H7 (cell line): ENCODE measurements at regions not wholly inside any gene's neighbourhood (a gene's known extent, or its start where the extent isn't known, plus 50 kb on each side); places are given as distances from the start of the nearest gene placed in this dataset.
"Not testable (repeated sequence)": the region's sequence is repeated elsewhere in the genome, so short reads cannot be mapped to it uniquely, and the experiment has no call there.

Experiments
- DNase-seq: peaks from one replicate; pipeline ENCODE4 v3.0.0; 2012
- H3K27me3 ChIP-seq: 2 replicates; pipeline ENCODE4 v1.6.0; 2011; ENCODE audit warnings: mild to moderate bottlenecking, low read length; ENCODE audit not compliant: control insufficient read depth, insufficient read depth
- H3K36me3 ChIP-seq: replicated peaks from 2 replicates; pipeline ENCODE4 v1.5.1; 2011; ENCODE audit warnings: low read length; ENCODE audit not compliant: control insufficient read depth, insufficient read depth
- H3K4me3 ChIP-seq: 2 replicates; pipeline ENCODE4 v1.5.1; 2011; ENCODE audit warnings: low read depth, mild to moderate bottlenecking, control low read depth, low read length, moderate library complexity; ENCODE audit not compliant: insufficient read depth

- not testable (repeated sequence) for H3K4me3 ChIP-seq, H3K27me3 ChIP-seq, H3K36me3 ChIP-seq, DNase-seq
Observed at GRCh38 chr3:153506686-153507085, 344.7 kb downstream of the RAP2B start.

DNA sequence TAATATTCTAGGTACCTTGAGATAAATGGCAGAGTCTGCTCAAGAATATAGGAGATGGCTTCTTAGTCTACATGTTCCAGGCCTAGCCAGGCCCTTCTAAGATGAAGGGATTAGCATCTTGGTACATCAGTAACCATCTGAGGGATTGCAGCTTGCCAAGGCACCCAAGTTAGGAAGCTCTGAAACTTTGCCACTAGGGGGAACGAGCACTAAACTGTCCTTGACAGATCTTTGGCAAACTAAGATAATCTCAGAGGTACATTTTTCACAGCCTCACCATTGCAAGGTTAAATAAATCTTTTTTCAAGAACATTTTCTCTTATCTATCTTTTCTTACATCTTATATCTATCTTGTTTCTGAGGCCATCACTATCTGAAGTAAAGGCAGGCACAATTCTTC lies 351.2 kb downstream of the RAP2B start:
- Histone ChIP-seq H3K36me3 (no peaks in the 10 kb centered on the region), H3K4me3 (no peak overlapping the region), H3K27me3 (no peaks in the 10 kb centered on the region)
- DNase-seq = peak; percentile 30

DNA sequence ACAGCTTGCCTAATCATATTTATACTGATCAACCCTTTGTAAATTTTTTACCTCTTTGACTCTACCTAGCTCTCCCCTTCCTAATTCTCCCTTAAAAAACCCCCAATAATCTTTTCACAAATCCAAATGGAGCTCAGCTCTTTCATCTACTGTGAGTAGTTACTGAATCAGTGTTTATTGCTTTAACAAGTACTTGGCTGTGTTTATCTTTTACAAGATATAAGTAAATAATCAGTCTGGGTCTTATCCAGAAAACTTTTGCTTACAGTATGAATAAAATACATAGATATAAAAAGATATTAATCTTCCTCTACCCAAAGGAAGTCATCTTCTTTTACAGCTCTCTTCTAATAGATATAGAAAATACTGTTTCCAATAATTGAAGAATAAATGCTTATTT lies 366.4 kb downstream of the RAP2B start:
- Histone ChIP-seq H3K4me3 (no peak overlapping the region), H3K27me3 (no peaks in the 10 kb centered on the region), H3K36me3 (no peaks in the 10 kb centered on the region)
- no peak for DNase-seq

DNA sequence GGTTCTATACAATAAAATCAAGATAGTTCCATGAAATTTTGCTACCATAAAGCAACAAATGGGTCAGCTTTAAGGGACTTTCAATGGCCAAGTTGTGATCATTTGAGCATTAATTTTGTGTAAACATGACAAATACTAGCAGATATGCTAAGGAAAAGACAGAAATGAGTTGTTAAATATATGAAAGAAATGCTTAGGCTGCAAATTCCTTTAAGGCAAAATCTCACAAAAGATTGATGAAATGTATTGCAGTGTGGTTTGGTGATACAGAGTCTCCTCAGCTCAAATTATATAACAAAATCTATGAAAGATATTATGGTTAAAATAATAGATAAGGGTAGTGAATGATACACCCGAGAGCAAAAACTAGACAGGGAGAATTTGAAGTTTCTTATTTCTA lies 377.2 kb downstream of the RAP2B start:
- DNase-seq = no peak
- Histone ChIP-seq H3K27me3 (no peaks in the 10 kb centered on the region), H3K4me3 (no peak overlapping the region), H3K36me3 (no peaks in the 10 kb centered on the region)

GRCh38 chr3:153545471-153545870 lies 383.4 kb downstream of the RAP2B start:
- H3K4me3 ChIP-seq = no peak overlapping the region

DNA sequence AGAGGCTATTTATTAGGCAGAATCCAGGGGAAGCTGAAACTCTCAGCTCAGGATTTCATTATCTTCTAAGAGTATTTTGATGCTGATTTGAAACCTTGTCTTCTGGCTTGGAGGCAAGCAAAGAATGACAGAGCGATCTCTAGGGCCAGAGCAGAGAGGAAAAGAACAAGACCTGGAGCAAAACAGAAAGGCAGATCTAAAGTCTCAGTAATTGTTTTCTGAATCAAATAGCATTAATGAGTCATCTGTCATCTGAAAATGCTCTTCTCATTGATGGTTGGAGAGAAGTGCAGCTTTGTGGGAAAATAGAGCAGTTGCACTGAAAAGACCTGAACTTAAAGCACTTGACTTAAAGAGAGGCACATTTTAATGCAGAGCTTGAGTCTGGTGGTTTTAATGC lies 385.9 kb downstream of the RAP2B start:
- no peak for DNase-seq
- Histone ChIP-seq H3K4me3 (no peak overlapping the region), H3K27me3 (no peaks in the 10 kb centered on the region), H3K36me3 (no peaks in the 10 kb centered on the region)

More at GRCh38 chr3:153545471-153545870, 383.4 kb downstream of the RAP2B start:
- no peak for DNase-seq
- no peaks in the 10 kb centered on the region for H3K27me3 ChIP-seq
- no peaks in the 10 kb centered on the region for H3K36me3 ChIP-seq

DNA sequence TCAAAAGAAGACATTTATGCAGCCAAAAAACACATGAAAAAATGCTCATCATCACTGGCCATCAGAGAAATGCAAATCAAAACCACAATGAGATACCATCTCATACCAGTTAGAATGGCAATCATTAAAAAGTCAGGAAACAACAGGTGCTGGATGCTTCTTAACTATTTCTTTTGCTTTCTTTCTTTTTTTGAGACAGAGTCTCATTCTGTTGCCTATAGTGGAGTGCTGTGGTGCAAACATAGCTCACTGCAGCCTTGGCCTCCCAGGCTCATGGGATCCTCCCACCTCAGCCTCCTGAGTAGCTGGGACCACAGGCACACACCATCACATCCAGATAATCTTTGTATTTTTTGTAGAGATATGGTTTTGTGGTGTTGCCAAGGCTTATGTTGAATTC lies 387.7 kb downstream of the RAP2B start:
- not testable (repeated sequence) for H3K36me3 ChIP-seq, DNase-seq, H3K27me3 ChIP-seq, H3K4me3 ChIP-seq

GRCh38 chr3:153551536-153552285 lies 389.7 kb downstream of the RAP2B start:
- Histone ChIP-seq H3K36me3 (no peaks in the 10 kb centered on the region), H3K27me3 (no peaks in the 10 kb centered on the region), H3K4me3 (no peak overlapping the region)
- no peak for DNase-seq

DNA sequence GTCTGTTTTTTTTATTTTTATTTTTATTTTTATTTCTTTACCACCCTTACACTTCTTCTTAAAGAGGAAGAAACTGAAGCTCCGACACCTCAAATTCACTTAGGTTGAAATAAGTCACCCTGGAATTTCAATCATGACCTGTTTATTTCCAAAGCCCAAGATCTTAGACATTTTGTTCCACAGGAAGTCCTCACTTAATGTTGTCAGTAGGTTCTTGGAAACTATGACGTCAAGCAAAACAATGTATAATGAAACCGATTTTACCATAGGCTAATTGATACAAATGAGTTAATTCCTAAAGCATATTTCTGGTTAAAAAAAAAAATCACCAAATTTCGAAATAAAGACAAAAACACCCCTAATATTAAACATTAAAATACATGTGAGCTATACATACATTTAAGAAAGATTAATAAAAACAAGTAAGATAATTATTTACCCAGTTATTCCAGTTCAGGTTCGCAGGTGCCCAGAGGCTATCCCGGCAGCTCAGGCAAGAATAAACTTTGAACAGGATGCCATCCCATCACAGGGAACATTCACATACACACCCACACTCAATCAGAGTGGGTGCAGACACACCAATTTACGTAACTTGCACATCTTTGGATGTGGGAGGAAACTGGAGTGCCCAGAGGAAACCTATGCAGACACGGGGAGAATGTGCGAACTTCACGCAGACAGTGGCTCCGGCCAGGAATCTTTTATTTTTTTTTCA lies 391.0 kb downstream of the RAP2B start:
- Histone ChIP-seq H3K36me3 (no peaks in the 10 kb centered on the region), H3K4me3 (no peak overlapping the region), H3K27me3 (no peaks in the 10 kb centered on the region)
- no peak for DNase-seq

DNA sequence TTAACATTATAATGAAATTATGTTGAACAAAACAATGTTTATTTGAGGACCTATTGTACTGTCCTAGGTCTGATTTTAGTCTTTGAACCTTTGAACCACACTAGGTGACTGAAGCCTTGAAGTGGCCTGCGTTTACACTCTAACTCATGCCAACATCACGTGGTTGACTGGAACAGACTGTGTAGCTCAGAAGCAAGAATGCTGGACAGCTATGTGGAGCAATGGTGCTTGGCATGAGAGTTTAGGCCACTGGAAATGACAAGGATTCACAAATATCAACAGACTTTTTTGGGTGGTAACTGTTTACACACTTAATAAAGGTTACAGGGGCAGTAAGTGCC lies 391.5 kb downstream of the RAP2B start:
- no peaks in the 10 kb centered on the region for H3K36me3 ChIP-seq
- no peak overlapping the region for H3K4me3 ChIP-seq
- no peaks in the 10 kb centered on the region for H3K27me3 ChIP-seq
- no peak for DNase-seq

DNA sequence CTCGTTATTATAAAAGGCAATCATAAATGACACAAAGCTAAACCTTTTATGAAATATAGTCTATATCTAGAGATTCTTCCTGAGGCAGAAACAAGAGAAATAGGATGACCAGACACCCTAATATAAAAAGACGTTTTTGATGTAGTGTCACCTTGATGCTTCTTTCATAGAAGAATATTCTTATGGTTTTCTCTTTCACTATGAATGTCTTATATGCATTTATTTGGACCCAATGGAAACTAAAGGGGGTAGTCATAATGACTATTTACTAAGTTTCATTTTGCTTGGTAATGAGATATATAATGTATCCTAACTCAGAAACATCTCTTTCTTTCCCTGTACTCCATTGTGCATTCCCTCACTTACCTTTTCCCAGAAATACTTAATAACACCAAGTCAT lies 393.9 kb downstream of the RAP2B start:
- DNase-seq = no peak
- Histone ChIP-seq H3K4me3 (no peak overlapping the region), H3K27me3 (no peaks in the 10 kb centered on the region), H3K36me3 (no peaks in the 10 kb centered on the region)

DNA sequence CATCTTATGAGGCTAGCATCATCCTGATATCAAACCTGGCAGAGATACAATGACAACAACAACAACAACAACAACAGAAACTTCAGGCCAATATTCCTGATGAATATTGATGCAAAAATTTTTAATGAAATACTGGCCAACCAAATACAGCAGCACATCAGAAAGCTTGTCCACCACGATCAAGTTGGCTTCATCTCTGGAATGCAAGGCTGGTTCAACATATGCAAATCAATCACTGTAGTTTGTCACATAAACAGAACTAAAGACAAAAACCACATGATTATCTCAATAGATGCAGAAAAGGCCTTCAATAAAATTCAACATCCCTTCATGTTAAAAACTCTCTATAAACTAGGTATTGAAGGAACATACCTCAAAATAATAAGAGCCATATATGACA lies 397.3 kb downstream of the RAP2B start:
- H3K27me3 ChIP-seq, DNase-seq, H3K4me3 ChIP-seq, H3K36me3 ChIP-seq: not testable (repeated sequence)

- Histone ChIP-seq H3K36me3 (no peaks in the 10 kb centered on the region), H3K4me3 (no peak overlapping the region), H3K27me3 (no peaks in the 10 kb centered on the region)
- DNase-seq = no peak
Observed at GRCh38 chr3:153567011-153567410, 405.0 kb downstream of the RAP2B start.

- DNase-seq = no peak
- Histone ChIP-seq H3K36me3 (no peaks in the 10 kb centered on the region), H3K4me3 (no peak overlapping the region), H3K27me3 (no peaks in the 10 kb centered on the region)
Observed at GRCh38 chr3:153567556-153567955, 405.5 kb downstream of the RAP2B start.

DNA sequence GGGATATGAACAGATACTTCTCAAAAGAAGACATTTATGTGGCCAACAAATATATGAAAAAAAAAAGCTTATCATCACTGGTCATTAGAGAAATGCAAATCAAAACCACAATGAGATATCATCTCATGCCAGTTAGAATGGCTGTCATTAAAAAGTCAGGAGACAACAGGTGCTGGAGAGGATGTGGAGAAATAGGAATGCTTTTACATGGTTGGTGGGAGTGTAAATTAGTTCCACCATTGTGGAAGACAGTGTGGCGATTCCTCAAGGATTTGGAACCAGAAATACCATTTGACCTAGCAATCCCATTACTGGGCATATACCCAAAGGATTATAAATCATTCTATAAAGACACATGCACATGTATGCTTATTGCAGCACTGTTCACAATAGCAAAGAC lies 408.5 kb downstream of the RAP2B start:
- not testable (repeated sequence) for H3K4me3 ChIP-seq, DNase-seq, H3K36me3 ChIP-seq, H3K27me3 ChIP-seq
